ENCODE measurements at regions not wholly inside any gene's neighbourhood (a gene's known extent, or its start where the extent isn't known, plus 50 kb on each side); places are given as distances from the start of the nearest gene placed in this dataset.

DNA sequence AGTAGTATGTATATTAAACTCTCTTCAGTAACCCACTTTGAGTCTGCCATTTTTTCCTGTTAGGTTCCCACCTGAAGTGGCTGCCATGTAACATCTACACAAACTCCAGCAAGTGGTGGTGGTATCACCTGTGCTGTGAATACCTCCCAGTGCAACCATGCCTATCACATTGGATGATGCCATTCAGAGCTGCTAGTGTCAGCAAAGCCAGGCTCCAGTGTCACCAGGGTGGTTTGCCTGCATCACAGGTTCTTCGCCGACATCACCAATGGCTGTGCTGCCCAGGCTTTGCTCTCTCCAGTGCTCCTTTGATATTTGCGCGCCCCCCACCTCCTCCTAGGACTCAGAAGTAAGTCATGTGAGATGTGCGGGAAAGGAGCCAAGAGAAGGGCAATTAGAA lies 162.6 kb upstream of the FOXA2 start:
- TF ChIP-seq ZZZ3 (IDR thresholded peaks at IDR 0.05; ENCODE audit: control insufficient read depth, insufficient read length, low read depth) (no peak), BACH1 (IDR thresholded peaks at IDR 0.05; ENCODE audit: borderline replicate concordance) (no peak)

All from GM12878 (cell line).